HUDEP-2 (cell line): ENCODE measurements at regions not wholly inside any gene's neighbourhood (a gene's known extent, or its start where the extent isn't known, plus 50 kb on each side); places are given as distances from the start of the nearest gene placed in this dataset.
"Not testable (repeated sequence)": the region's sequence is repeated elsewhere in the genome, so short reads cannot be mapped to it uniquely, and the experiment has no call there.

ENCODE experiments used
- DNase-seq, 76 experiments: peaks; one replicate each; lab custom pipeline; 2025; ENCODE audit not compliant: unreplicated experiment in 76 of 76; lab: John Stamatoyannopoulos, UW

GRCh38 chr20:30506100-30506499 lies 751.4 kb upstream of the DEFB115 start:
- DNase-seq, result no peak

- not testable (repeated sequence) for DNase-seq
These were observed 749.1 kb upstream of the DEFB115 start for GRCh38 chr20:30508382-30508781.

- DNase-seq, result no peak
These were observed 746.0 kb upstream of the DEFB115 start for GRCh38 chr20:30511322-30512030.

GRCh38 chr20:30513050-30513628 lies 744.3 kb upstream of the DEFB115 start:
- DNase-seq, result no peak

- not testable (repeated sequence) for DNase-seq
These were observed 741.5 kb upstream of the DEFB115 start for GRCh38 chr20:30515915-30516314.

- DNase-seq, result not testable (repeated sequence)
These were observed 738.6 kb upstream of the DEFB115 start for GRCh38 chr20:30518906-30519305.

GRCh38 chr20:30521686-30522415 lies 735.6 kb upstream of the DEFB115 start:
- DNase-seq, result not testable (repeated sequence)

- DNase-seq, result not testable (repeated sequence)
These were observed 733.3 kb upstream of the DEFB115 start for GRCh38 chr20:30524155-30524554.

- not testable (repeated sequence) for DNase-seq
These were observed 732.7 kb upstream of the DEFB115 start for GRCh38 chr20:30524761-30525160.

- DNase-seq, result not testable (repeated sequence)
These were observed 723.8 kb upstream of the DEFB115 start for GRCh38 chr20:30533653-30534052.

- peak in 7 of 76 experiments; percentile 1 to 40 (median 6) for DNase-seq
These were observed 720.0 kb upstream of the DEFB115 start for GRCh38 chr20:30537459-30537858.

- not testable (repeated sequence) for DNase-seq
These were observed 717.0 kb upstream of the DEFB115 start for GRCh38 chr20:30540330-30541069.

- not testable (repeated sequence) for DNase-seq
These were observed 706.2 kb upstream of the DEFB115 start for GRCh38 chr20:30551236-30551635.

GRCh38 chr20:30556797-30557196 lies 700.7 kb upstream of the DEFB115 start:
- DNase-seq, result not testable (repeated sequence)

GRCh38 chr20:30565086-30565485 lies 692.4 kb upstream of the DEFB115 start:
- not testable (repeated sequence) for DNase-seq

- not testable (repeated sequence) for DNase-seq
These were observed 687.6 kb upstream of the DEFB115 start for GRCh38 chr20:30569867-30570266.

- not testable (repeated sequence) for DNase-seq
These were observed 686.8 kb upstream of the DEFB115 start for GRCh38 chr20:30570622-30571021.

GRCh38 chr20:30574337-30574736 lies 683.1 kb upstream of the DEFB115 start:
- not testable (repeated sequence) for DNase-seq

- DNase-seq, result not testable (repeated sequence)
These were observed 678.4 kb upstream of the DEFB115 start for GRCh38 chr20:30579069-30579468.

- peak in 8 of 76 experiments; percentile 4 to 31 (median 20) for DNase-seq
These were observed 677.5 kb upstream of the DEFB115 start for GRCh38 chr20:30579824-30580438.
